ENCODE measurements at regions not wholly inside any gene's neighbourhood (a gene's known extent, or its start where the extent isn't known, plus 50 kb on each side); places are given as distances from the start of the nearest gene placed in this dataset.

GRCh38 chr14:51318813-51319597 lies 79.0 kb downstream of the TMX1 start:
- no peak for TF ChIP-seq CTCF (IDR thresholded peaks at IDR 0.05; ENCODE audit: low read depth, low read length)
- H3K4me3 ChIP-seq (ENCODE audit: low read depth, low read length) = no peak overlapping the region

DNA sequence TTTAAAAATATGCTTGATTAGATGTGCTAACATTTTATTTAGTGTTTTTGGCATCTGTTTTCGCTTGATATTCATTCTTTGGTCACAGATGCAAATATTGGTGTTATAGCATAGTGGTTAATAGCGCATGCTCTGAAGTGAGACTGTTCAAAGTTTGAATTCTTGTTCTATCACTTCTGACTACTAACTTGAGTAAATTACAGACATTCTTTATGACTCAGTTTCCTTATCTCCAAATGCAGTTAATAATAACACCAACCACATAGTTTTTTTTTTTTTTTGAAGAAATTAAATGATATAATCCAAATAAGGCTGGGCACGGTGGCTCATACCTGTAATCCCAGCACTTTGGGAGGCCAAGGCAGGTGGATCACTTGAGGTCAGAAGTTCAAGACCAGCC lies 81.0 kb downstream of the TMX1 start:
- TF ChIP-seq CTCF (IDR thresholded peaks at IDR 0.05; ENCODE audit: low read depth, low read length) = no peak

More at GRCh38 chr14:51318813-51319597, 79.0 kb downstream of the TMX1 start:
- Histone ChIP-seq H3K27me3 (no peaks in the 10 kb centered on the region), H3K36me3 (no peaks in the 10 kb centered on the region), H3K4me1 (peaks cover 5% of the 10 kb centered on the region; the same call in 1 of the 2 replicates), H3K9me3 (no peaks in the 10 kb centered on the region)
- no peak for DNase-seq

DNA sequence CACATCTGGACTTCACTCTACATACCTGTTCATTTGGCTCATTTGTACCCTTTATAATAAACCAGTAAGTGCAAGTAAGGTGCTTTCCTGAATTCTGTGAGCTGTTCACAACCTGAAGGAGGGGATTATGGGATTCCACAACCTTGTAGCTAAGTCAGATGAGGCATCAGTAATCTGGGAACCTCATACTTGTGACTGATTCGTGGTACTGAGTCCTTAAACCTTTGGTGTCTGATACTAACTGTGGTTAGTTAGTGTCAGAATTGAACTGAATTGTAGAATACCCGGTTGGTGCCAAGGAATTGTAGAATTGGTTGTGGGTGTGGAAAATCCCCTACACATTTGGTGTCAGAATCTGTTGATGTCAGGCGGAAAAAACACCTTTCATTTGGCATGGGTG lies 83.4 kb downstream of the TMX1 start:
- peaks cover 5% of the 10 kb centered on the region; the same call in 1 of the 2 replicates for H3K4me1 ChIP-seq
- no peaks in the 10 kb centered on the region for H3K9me3 ChIP-seq
- no peak overlapping the region for H3K4me3 ChIP-seq (ENCODE audit: low read depth, low read length)
- TF ChIP-seq CTCF (IDR thresholded peaks at IDR 0.05; ENCODE audit: low read depth, low read length) = no peak
- H3K36me3 ChIP-seq = no peaks in the 10 kb centered on the region
- no peak for DNase-seq
- H3K27me3 ChIP-seq = no peaks in the 10 kb centered on the region

More for the DNA sequence above, 81.0 kb downstream of the TMX1 start:
- no peak overlapping the region for H3K4me3 ChIP-seq (ENCODE audit: low read depth, low read length)
- no peaks in the 10 kb centered on the region for H3K36me3 ChIP-seq
- DNase-seq = no peak
- no peaks in the 10 kb centered on the region for H3K27me3 ChIP-seq
- peaks cover 5% of the 10 kb centered on the region; the same call in 1 of the 2 replicates for H3K4me1 ChIP-seq
- H3K9me3 ChIP-seq = no peaks in the 10 kb centered on the region

DNA sequence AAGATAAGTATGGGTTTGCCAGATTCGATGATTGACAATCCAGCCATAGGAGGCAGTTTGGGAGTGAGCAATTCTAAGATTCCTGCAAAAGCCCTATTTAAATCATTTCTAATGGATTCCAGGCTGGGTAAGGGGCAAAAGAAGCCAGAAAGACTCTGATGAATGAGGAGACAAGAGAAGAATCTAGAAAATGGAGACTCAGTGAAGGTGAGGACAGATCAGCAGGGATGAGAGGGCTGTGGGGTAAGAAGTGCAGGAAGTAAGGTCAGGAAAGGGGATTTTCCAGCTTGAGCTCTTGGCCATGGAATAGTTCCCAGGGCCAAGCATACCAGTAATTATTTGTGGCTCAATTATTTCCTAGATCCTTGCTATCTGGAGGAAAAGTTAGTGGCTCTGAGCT lies 87.3 kb downstream of the TMX1 start:
- H3K4me3 ChIP-seq (ENCODE audit: low read depth, low read length) = no peak overlapping the region
- no peaks in the 10 kb centered on the region for H3K36me3 ChIP-seq
- H3K27me3 ChIP-seq = no peaks in the 10 kb centered on the region
- H3K9me3 ChIP-seq = no peaks in the 10 kb centered on the region
- H3K4me1 ChIP-seq = no peaks in the 10 kb centered on the region
- no peak for TF ChIP-seq CTCF (IDR thresholded peaks at IDR 0.05; ENCODE audit: low read depth, low read length)
- DNase-seq = no peak

- Histone ChIP-seq H3K4me3 (ENCODE audit: low read depth, low read length) (no peak overlapping the region), H3K9me3 (no peaks in the 10 kb centered on the region), H3K27me3 (no peaks in the 10 kb centered on the region), H3K36me3 (no peaks in the 10 kb centered on the region), H3K4me1 (no peaks in the 10 kb centered on the region)
- TF ChIP-seq CTCF (IDR thresholded peaks at IDR 0.05; ENCODE audit: low read depth, low read length) = no peak
- DNase-seq = no peak
Measured at GRCh38 chr14:51328064-51328771, 88.2 kb downstream of the TMX1 start.

Measured in BE2C (cell line).